ENCODE measurements at regions not wholly inside any gene's neighbourhood (a gene's known extent, or its start where the extent isn't known, plus 50 kb on each side); places are given as distances from the start of the nearest gene placed in this dataset.
"Not testable (repeated sequence)": the region's sequence is repeated elsewhere in the genome, so short reads cannot be mapped to it uniquely, and the experiment has no call there.

DNA sequence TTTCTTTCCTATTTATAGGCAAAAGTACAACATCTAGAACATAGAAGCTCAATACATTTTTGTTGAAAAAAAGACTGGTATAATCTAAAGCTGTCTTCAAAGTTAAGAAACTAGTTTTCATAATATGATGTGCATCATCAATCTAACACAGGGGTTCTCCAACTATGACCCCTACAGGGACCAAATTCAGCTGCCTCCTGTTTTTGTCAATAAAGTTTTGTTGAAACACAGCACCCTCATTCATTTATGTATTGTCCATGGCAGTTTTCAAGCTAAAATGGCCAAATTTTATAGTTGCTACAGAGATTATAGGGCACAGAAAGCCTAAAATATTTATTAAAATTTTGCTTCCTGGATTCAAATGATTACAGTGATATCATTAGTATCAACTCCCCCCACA lies 452.9 kb downstream of the CCER1 start:
- DNase-seq (ENCODE audit: low spot score) = no peak

DNA sequence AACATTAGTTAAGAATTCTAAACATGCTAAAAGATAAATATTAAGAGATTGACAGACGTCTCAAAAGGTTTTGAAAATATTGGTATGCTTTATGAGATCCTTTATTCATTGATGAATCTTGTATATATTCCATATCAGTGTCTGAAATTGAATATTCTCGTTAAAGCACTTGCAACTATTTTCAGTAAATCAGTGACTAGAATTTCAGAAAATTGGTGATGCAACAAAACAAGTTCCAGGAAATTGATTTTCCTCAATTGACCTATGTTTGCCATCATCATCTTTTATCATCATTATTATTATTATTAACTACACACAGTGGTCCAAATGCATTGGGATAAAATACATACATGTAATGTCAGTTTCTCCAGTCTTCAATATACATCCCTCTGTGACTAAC lies 453.6 kb downstream of the CCER1 start:
- no peak for DNase-seq (ENCODE audit: low spot score)

DNA sequence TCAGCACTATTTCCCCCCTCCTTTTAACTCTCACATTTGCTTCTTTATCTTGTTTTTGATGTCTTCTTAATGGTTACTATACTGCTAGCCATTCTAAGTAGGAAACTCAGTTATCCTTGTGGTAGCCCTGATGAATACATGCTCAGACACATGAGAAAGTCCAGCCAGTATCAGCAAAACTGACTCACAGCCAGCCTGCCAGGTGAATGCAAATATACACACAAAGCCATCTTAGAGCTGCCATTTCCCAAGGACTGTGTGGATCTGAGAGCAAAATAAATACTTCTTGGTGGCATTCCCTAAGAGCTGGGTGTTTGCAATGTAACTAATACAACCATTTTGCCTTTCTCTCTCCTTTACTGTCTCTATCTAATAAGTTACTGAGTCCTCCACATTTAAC lies 455.2 kb downstream of the CCER1 start:
- DNase-seq (ENCODE audit: low spot score) = no peak

DNA sequence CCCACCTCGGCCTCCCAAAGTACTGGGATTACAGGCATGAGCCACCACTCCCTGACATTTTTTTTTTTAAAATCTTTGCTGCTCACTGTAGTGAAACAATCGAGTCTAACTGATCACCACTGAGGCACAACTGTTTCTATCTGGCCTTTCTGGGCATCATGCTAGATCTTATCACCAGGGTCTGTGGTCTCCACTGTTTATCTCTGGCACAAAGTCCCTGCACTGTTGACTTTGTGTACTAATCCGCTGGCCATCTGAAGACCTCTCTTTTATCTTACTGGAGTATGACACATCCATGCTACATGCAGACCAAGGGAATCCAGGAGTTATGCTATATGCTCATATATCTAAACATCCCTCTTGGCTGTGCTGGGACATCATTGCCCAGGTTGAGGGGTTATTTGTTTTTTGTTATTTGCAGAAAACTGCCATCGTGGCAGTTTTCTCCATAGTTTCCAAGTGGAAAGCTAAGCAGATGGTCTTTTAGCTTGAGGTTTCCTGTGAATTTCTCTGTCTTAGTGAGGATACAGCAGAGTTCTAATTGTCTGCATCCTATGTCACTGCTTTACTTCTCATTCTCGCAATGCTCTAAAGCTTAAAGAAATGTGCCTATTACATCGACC lies 456.9 kb downstream of the CCER1 start:
- no peak for DNase-seq (ENCODE audit: low spot score)

DNA sequence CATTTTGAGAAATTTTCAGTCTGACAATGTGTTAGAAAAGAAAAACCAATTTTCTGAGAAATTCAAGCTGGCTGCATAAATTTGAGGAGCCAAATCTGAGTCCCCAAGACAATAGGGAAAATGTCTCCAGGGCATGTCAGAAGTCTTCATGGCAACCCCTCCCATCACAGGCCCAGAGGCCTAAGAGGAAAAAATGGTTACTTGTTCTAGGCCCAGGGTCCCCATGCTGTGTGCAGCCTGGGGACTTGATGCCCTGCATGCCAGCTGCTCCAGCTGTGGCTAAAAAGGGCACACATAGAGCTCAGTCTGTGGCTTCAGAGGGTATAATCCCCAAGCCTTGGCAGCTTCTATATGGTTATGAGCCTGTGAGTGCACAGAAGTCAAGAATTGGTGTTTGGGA lies 464.6 kb downstream of the CCER1 start:
- no peak for DNase-seq (ENCODE audit: low spot score)

DNA sequence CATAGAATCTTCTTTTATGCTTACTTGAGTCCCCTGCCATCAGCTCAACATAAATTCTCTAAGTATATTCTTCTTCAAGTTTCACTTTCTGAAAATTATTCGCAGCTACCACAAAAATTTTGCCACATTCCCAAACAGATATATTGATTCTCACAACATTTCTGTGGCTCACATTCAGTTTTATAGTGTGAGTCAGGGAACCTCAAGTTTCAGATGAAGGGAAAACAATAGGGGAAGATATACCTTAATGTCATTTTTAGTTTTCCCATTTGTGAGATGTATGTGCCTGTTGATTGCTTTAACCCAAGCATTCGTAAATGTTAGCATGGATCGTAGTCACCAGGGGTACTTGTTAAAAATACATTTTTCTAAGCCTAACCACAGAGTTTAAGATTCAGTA lies 465.8 kb downstream of the CCER1 start:
- DNase-seq (ENCODE audit: low spot score) = no peak

DNA sequence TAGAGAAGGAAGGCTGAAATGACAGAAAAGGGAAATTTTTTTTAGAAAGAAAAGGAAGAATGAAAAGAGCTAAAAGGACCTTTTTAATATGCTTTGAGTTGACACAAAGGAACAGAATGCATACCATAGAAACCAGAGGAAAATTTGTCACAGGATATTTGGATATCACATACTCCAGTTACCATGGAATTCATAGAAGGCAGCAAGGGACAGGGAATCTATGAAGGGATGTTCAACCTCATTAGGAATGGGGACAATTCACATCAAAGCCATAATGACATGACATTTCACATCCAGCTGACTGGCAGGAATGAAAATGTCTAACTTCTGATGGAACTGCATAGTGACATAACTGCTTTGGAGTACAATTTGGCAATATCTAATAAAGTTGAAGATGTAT lies 469.4 kb downstream of the CCER1 start:
- DNase-seq (ENCODE audit: low spot score) = no peak

DNA sequence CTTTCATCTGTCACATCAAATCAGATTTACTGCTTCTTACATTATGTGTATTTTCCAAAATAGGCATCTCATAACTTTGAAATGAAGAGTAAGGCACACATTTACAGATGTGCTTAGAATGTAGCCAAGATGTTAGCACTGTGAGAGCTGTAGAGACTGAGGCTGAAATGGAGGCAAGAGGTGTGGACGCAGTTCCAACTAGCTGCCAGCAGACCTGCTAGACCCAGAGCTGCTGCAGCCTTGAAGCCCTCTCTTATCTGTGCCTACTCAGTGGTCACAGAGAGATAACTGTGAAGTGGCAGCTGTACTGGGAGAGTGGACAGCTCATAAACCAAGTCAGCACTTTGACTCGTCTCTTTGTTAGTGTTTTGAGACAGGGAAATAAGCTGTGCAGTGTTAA lies 470.9 kb downstream of the CCER1 start:
- DNase-seq (ENCODE audit: low spot score) = no peak

DNA sequence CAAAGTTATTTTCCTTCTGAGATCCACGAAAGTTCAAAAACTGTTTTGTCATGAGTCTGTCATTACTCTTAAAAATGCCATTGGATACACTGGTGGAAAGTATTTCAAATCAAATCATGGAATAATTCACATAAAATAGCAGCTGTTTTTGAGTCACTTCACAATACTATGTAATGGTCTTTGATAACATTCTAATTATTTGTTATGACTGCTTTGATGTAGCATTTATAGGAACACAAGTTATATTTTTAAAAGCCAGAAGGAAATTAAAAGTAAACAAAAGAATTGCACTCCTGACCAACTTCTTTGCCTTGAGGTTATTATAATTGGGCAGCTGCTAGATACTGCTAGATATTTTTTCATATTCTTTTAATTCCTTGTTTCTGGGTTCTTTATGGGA lies 473.2 kb downstream of the CCER1 start:
- DNase-seq (ENCODE audit: low spot score) = no peak

DNA sequence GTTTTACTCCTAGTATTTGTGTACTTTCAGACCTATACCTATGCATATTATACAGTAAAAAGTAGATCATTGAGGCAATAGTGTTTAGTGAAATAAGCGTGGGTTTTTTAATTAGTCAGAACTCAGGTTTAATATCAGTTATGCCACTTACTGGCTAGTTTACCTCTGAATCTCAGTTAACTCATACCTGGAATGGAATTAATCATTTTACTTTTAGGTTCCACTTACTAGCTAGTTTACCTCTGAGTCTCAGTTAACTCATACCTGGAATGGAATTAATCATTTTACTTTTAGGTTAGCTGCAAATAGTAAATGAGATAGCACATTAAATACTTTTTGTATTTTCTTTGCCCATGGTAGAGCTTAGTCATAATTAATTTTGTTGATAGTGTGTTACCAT lies 475.7 kb downstream of the CCER1 start:
- no peak for DNase-seq (ENCODE audit: low spot score)

DNA sequence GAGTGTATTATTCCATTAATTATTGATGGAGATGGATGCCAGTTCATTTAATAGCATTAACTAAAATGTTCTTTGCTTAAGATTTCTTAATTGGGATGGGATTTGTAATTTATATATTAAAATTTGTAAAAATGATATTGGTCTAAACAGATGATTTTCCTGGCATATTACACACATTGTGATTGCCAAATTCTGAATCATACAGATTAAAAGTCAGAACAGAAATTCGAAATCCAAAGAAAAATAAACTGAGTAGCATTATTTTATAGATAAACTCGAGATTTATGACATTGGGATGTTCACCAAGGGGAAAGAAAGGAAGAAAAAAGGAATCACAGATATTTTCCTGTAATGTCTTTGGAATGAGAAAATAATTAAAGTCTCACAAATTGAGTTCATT lies 481.1 kb downstream of the CCER1 start:
- DNase-seq (ENCODE audit: low spot score) = no peak

DNA sequence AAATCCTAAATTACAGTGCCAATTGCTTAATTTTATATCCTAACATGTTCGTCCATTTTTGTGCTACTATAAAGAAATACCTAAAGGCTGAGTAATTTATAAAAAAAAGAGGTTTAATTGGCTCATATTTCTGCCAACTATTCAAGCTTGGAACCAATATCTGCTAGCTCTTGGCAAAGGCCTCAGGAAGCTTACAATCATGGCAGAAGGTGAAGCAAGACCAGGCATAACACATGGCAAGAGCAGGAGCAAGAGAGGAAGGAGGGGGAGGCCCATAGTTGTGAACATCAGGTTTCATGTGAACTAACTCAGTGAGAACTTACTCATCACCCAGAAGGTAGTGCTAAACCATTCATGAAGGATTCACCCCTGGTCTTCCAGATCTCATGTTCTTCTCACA lies 494.3 kb downstream of the CCER1 start:
- DNase-seq (ENCODE audit: low spot score) = no peak

DNA sequence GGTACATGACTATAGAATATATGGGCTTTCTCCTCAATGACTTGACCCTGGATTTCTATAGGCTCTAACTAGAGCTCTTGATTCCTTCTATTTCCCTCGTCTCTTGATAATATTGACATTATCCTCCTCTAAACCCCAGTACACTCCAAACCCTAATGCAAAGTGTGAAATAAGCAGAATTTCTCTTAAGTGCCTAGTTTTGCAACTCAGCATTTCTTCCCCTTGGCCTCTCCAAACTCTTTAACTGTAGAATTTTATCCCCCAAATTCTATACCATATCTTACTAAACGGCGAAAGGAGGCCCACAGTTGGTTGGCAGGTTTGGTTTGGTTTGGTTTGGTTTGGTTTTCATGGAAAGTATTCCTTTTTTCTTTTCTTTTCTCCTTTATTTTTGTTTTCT lies 498.7 kb downstream of the CCER1 start:
- no peak for DNase-seq (ENCODE audit: low spot score)

DNA sequence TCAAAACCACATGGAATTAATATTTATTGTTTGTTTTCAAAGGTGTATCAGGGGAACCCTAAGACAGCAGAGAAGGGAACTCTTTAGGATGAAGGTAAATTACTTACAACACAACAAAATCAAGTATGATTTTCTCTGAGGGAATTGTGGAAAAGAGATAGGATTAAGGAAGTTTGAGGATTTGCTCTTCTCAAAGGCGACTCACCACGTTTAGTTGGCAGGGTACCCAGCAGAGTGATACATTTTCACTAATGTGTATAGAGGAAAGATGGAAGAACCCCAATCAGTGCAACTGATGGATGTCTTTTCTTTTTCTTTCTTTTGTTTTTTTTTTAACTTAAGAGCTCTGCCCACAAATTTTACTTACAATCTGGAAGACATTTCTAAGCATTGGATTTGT lies 499.2 kb downstream of the CCER1 start:
- DNase-seq (ENCODE audit: low spot score) = no peak

DNA sequence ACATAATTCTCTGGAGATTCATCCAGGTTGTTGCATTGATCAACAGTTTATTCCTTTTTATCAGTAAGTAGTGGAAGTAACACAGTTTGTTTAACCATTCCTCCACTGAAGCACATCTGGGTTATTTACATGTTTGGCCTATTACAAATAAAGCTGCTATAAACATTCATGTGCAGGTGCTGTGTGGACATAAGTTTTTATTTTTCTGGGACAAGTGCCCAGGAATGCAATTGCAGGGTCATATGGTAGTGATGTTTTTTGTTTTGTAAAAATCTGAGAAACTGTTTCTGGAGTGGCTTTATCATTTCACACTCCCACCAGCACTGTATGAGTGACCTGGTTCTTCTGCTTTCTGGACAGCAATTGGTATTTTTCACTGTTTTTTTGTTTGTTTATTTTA lies 505.4 kb downstream of the CCER1 start:
- DNase-seq (ENCODE audit: low spot score) = no peak

DNA sequence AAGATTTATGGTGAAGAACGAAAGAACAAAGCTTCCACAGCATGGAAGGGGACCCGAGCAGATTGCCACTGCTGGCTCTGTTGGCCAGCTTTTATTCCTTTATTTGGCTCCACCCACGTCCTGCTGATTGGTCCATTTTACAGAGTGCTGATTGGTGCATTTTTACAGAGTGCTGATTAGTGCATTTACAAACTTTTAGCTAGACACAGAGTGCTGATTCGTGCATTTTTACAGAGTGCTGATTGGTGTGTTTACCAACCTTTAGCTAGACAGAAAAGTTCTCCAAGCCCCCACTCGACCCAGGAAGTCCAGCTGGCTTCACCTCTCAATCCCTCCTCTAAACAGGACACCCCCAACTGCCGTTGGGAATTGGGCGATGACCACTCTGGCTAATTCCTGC lies 511.5 kb downstream of the CCER1 start:
- DNase-seq (ENCODE audit: low spot score) = not testable (repeated sequence)

DNA sequence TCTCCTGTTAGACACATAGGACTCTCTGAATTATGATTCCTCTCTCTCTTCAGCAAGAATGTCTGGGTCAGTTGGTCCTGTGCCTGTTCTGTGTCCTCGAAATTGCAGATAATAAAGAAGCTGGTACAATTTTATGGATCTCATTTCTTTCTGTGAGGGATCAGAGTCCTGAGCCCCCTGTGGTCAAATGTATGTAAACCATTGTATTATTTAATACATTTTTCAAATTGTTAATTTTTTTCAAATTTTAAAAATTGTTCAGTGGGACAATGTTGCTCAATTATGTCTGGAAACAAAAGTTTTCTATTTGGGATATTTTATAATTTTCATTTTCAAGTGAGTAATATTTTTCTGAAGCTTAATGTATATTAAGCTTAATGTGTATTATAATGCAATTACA lies 513.5 kb downstream of the CCER1 start:
- no peak for DNase-seq (ENCODE audit: low spot score)

DNA sequence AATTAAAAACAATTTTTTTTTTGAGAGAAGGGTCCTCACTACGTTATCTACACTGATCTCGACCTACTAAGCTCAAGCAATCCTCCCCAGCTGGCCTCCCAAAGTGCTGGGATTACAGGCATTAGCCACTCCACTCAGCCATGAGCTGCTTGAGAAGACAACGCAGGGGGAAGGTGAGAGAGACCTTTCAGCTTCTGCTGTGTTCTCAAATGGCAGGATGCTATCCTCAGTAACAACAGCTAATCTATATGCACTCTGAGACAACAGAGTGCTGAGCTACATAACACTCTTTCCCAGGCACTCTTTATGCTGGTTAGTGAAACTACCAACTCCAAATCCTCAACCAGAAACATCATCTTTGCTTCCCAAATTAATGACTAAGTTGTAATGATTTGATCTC lies 526.1 kb downstream of the CCER1 start:
- no peak for DNase-seq (ENCODE audit: low spot score)

DNA sequence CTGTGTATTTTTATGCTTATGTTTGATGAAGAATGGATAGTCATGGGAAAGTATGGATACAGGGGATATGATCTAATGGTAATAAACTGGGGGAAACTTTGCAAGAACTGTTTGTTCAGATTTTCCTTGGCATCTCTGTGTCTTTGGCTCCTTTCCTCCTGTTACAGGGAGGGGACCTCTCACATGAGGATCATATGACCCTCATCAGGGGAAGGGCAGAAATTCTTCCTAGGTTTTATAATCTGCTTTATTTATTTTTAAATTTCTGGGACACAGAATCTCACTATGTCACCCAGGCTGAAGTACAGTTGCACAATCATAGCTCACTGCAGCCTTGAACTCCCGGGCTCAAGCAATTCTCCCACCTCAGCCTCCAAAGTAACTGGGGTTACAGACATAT lies 526.5 kb downstream of the CCER1 start:
- DNase-seq (ENCODE audit: low spot score) = no peak

DNA sequence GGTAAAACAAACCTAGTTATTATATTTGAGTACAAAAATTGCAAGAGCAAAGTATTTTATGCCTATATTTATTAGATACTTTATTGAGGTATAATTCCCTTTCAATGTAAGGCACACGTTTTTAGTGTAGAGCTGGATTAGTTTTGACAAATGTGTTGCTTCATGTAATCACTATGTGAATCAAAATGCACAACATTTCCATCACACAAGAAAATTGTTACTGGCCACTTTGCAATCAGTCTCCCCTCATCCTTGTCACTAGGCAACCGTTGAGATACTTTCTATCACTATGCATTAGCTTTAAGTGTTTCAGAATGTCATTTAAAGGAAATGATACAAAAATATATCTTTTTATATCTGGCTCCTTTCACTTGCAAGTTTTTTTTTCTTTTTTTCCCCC lies 531.0 kb downstream of the CCER1 start:
- no peak for DNase-seq (ENCODE audit: low spot score)

DNA sequence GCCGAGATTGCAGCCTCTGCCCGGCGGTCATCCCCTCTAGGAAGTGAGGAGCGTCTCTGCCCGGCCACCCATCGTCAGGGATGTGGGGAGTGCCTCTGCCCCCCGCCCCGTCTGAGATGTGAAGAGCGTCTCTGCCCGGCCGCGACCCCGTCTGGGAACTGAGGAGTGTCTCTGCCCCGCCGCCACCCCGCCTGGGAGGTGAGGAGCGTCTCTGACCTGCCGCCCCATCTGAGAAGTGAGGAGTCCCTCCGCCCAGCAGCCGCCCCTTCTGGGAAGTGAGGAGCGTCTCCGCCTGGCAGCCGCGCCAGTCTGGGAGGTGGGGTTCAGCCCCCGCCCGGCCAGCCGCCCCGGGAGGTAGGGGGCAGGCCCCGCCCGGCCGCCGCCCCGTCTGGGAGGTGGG lies 544.0 kb downstream of the CCER1 start:
- DNase-seq (ENCODE audit: low spot score) = no peak

DNA sequence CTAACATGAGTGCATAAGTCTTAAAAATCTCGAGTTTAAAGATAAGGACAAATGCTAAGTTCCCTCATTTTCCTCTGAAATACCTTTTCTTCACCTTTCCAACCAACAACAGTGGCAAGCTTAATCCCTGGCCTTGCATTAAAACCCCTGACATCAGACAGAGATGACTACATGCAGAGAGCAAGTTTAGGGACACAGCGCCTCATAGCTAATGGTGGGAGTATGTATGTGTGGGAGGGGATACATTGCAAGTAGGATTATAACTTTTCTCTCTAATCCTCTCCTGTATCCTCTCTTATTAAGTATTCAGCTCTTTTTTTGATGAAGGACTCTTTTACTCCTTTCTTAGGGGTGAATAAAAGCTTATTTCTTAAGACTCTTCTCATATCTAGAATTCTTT lies 547.1 kb downstream of the CCER1 start:
- no peak for DNase-seq (ENCODE audit: low spot score)

DNA sequence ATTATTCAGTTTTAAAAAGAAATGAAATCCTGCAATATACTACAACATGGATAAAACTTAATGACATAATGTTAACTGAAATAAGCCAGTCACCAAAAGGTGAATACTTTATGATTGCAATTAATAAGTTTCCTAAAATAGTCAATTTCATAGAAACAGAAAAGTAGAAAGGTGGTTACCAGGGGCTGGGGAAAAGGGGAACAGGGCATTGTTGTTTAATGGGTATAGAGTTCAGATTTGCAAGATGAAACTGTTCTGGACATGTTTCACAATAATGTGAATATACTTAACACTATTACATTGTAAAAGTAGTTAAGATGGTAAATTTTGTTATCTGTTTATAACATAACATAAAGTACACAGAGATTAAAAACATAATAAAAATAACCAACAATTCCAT lies 550.9 kb downstream of the CCER1 start:
- DNase-seq (ENCODE audit: low spot score) = no peak

DNA sequence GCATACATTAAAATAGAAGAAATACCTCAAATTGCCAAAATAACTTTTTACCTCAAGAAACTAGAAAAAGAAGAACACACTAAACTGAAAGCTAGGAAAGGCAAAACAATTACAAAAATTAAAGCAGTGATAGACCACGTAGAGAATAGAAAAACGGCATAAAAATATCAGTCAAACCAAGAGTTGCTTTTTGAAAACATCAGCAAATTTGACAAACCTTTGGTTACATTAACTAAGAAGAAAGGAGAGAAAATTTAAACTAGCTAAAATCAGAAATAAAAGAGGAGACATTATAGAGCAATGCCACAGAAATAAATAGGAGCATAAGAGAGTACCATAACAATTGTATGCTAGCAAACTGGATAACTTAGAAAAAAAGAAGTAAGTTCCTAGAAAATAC lies 553.8 kb downstream of the CCER1 start:
- no peak for DNase-seq (ENCODE audit: low spot score)

DNA sequence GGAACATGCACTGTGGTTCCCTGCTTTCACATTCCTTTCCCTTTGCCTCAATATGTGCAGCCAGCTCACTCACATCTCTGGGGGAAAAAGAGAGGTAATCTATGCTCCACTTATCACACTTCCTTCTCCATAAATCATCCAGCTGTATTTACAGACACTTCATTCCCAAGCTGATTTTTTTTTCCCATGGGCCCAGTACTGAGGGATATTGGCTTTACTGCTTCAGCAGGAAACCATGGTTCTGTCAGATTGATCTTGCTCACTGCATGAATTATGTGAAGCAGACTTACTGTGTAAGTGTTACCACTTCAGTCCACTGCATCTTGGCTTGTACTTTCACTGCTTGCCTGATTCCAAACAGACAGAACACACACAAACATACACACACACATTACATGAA lies 555.6 kb downstream of the CCER1 start:
- DNase-seq (ENCODE audit: low spot score) = no peak
